GM19240 (cell line): ENCODE measurements at regions not wholly inside any gene's neighbourhood (a gene's known extent, or its start where the extent isn't known, plus 50 kb on each side); places are given as distances from the start of the nearest gene placed in this dataset.

Experiments
- DNase-seq: peaks from one replicate; pipeline ENCODE4 v3.0.0; 2011; ENCODE audit warnings: low spot score; ENCODE audit not compliant: insufficient read length

DNA sequence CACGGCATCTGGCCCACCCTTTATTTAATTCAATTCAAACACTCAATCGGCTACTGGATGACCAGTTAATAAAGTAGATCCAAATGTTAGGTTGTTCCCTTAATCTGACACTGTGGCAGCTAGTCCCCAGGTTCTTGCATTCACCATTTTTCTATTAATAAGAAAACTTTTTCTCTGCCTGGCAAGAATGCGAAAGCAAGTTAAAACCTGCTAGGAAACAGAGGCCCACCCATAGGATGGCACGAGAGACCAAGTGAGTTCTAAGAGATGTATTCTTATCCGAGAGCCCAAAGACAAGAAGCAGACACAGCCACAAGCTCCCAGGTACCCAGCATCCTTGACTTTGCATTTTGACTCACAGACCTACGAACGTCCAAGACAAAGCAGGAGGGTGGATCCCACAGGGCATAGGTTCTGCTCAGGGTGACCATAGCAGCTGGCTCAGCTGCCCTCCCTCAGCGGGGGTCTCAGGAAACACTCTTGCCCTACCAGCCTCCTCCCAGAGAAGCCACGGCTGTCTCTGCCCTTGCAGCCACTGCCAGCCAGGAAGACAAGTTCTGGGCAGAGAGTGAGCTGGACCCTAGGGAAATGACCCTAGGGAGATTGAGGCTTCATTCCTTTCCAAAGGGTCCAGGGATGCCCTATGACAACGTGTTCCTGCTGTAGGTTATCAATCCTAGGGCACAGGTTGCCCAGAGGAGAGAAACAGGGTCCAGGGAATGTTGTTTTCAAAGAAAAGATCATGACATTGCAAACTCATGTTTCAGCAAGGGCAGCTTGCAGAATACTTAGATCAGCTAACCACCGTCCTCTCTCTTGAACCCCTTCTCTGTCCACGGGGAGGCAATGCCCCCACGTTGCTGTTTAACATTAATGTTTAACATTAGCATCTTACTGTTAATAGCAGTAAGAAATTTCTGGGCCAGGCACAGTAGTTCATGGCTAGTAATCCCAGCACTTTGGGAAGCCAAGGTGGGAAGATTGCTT lies 147.2 kb upstream of the ZNF507 start:
- no peak for DNase-seq

DNA sequence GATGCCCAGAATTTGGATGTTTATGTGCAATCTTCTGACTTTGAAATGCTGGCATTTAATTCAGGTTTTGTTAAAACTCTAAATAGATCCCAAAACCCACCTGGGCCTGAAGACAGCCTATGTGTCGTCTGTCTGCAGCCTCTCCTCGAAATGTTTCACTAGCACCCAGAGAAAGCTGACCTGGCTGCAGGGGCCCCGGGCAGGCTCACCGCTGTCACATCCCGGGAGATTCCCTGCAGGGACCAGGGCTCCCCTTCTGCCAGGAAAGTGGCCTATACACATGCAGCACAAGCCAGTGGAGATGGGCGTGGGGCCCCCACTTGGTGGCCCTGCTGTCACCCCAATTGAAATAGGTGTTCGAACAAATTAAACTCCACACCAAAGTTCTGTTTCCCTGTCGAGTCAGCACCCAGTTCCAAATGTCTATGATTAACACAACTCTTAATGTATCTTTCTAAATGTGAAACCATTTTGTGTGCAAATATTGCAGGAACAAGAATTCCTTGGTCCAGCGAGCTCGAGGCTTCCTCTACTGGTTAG lies 145.8 kb upstream of the ZNF507 start:
- DNase-seq, result no peak

DNA sequence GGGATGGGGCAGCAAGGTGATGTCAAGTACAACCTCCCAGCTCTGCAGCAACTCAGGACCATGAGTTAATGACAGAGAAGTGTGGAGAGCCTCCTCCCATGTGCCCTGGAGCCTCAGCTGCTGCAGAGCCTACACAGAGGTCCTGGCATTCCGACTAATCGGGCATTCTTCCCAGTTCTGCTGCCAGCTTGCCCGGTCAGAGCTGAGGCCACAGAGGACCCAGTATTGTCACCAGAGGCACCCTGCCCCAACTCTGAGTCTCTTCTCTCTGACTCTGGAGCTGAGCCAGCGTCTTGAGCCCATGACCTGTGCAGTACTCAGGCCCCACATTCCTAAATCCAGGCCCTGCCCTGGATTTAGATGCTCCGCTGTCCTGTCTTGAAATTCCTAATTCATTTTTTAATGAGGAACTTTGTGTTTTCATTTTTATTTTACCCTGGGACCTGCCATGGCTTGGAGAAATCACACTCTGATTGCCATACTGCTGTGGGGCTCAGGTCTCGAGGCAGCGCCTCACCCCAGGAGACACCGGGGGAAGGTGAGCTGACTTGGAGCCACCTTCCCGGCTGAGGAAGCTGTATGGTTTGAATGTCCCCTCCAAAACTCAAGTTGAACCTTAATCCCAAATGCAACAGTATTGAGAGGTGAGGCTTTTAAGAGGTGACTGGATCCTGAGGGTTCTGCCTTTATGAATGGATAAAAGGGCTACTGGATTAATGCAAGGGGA lies 144.9 kb upstream of the ZNF507 start:
- DNase-seq, result no peak

DNA sequence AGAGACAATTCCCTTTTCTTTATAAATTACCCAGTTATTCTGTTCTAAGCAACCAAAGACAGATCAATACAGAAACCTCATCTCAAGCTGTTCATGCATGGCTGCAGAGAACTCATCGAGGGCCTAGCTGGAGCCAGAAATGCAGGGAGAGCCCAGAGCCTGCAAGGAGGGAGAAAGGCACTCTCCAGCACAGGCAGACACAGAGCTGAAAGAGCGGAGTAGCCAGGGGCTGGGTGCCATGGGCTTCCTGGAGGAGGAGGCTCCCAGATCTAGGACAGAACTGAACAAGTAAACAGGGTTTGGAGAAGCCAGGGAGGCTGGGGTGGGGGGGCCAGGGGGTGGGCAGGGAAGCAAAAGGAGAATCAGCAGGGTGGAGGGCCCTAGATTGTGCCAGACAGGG lies 144.2 kb upstream of the ZNF507 start:
- no peak for DNase-seq

DNA sequence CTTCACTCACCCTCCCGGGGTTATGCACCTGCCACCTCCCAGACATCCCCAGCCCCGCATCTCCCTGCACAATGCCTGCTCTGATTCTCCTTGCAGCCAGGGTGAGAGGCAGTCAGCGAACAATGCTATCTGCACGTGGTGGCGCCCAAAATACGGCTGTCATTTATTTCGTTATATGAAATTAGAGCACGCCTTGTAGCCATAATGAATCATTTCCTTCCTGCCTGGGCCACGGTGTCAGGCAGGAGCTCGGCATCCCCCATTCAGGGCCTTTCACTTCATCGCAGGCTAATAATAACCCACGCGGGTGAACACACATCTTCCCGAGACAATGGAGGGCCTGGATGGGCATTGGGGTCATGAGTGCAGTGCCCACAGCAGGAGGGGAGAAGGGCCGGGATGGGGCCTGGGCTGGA lies 143.8 kb upstream of the ZNF507 start:
- no peak for DNase-seq

DNA sequence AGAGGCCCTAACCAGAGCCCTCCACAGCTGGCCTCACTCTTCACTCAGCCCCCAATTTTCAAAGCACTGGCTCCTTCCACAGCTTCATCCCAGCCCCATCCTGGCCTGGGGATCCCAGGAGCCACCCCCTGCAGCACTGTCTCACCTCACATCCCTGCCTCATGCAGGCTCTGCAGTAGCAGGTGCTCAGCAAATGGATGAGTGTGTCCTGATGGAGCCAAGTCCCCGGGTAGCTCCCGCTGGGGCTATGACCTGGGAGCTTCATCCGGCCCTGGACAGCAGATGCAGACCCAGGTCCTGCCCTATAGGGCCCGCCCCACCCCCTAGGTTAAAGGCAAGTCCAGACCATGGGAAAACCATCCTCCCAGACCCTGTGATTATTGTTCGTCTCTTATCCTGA lies 143.2 kb upstream of the ZNF507 start:
- DNase-seq, result no peak

DNA sequence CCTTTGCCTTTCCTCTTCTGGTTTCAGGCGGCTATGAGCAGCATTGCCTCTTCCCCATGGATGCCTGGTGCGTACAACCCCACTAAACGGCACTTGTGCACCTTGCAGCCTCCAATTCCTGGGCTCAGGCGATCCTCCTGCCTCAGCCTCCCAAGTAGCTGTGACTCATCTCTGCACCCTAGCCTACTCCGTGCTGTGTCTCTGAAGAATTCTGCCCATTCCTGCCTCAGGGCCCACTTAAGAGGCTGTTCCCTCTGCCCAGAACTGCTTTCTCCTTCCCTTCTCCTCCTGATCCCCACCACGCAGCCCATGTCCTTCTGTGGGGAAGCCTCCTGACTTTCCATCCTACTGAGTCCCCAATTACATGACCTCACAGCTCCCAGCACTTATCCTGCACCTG lies 142.2 kb upstream of the ZNF507 start:
- no peak for DNase-seq

DNA sequence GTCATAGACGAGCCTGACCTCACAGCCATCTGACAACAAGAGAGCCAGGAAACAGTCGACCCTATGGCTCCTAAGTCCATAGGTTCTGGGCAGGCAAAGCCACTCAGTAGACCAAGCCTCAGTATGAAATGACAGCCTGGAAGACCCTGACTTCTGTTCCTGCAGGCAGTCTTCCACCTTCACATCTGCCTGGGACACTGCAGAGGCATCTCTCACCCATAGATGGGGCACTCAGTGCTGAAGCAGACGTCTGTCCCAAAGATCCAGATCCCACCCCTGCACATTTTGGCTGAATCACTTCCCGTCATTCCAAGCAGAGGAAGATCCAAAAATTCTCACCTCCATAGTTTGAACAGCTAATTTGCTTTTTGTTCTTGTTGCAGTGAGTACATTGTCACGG lies 139.3 kb upstream of the ZNF507 start:
- DNase-seq, result no peak

DNA sequence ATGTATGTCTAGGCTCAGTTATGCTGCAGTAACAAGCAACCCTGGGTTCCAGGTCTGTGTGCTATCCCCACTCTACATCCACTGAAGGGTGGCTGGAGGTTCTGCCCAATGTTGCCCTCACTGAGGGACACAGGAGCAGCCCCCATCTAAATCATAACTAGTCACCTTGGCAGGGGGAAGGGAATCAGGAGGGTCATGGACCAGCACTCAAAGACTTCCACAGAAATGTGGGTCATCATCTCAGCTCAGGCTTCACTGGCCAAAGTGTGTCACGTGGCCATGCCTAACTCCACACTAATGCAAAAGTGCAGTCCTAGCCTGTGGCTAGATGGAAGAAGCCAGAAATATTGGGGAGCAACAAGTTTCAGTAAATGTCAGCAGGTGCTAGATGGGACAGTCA lies 137.3 kb upstream of the ZNF507 start:
- DNase-seq, result no peak

DNA sequence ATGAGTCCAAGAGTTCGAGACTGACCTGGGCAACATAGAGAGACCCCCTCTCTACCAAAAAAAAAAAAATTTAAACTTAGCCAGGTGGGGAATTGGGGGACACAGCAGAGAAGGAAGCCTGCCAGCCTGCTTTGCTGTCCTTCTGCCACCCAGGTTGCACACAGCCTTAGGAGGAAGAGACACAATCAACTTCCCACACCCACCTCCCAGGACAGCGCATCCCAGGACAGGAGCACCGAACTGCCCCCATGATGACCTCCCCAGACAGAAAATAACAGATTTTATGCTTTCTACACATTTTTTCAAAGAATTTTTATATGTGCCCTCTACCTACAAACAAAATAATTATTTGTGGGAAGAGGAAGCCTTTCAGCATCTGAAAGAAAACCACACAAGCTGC lies 126.0 kb upstream of the ZNF507 start:
- DNase-seq, result no peak

DNA sequence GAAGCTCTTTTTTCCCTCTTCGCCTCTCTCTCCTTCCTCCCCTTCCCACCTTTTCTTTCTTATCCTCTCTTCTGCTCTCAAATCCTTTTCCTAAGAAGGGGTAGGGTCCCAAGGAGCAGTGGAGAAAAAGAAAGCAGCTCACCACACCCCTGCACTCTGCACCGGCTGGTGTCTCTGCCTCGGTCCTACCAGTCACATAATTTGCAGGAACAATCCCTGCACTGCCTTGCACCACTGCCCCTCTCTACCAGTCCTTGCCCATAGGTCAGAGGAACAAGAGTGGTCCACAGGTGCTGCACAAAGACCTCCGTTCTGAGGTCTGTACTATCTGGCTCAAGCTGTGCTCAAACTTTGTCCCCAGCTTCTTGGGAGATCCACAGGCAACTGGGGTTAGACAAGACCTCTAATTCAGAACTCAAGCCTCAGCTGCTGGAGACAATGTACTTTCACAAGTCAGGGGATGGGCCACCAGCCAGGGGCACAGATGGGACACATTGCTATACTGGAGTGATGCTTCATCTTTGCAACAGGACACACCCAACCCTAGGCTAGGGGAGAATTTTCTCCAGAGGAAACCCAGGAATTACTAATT lies 125.4 kb upstream of the ZNF507 start:
- no peak for DNase-seq

DNA sequence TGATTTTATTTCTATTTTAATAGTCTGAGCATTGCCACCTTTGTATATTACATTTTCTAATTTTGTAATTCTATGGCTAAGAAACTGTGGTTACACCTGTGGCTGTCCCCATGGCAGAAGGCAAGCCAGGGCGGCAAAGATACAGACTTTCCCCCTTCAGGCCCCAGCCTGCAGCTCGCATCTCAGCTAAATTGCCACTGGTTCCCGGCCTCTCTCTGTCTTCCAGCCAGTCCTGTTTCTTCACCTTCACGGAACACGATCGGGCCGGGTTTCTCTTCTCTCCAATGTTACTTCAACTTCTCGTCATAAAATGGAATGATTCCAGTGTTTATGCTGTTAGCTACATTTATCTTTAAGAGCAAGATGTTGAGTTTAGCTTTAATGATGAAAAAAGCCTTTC lies 124.5 kb upstream of the ZNF507 start:
- DNase-seq, result no peak

DNA sequence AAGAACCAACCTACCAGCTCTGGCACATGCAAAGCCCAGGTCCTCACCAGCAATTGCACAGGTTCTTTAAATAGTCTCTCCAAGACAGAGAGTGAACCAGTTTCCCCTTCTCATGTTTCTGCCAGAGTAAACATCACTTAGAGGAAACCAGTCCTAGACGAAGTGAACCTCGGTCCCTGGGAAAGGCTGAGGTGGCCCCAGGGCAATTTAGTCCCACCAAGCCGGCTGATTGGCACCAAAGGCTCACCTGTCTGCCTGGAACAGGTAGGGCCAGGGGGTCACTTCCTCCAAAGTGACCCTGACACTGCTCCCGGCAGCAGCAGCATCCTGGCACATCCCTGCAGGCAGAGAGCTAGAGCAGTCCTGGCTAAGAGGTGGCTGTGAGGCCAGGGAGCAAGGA lies 122.9 kb upstream of the ZNF507 start:
- DNase-seq, result no peak

DNA sequence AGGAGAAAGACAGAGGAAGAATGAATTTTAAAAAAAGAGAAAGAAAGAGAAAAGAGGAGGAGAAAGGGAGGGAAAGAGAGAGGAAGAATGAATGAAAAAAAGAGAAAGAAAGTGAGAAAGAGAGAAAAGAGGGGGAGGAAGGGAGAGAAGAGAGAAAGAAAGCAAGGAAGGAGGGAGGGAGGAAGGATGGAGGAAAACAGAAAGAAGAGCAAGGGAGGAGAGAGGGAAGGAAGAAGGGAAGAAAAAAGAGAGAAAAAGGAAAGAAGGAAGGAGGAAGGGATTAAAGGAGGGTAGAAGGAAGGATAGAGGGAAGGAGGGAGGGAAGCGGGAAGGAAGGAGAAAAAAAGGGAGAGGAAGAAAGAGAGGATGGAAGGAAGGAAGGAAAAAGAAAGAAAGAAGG lies 122.3 kb upstream of the ZNF507 start:
- DNase-seq, result no peak

DNA sequence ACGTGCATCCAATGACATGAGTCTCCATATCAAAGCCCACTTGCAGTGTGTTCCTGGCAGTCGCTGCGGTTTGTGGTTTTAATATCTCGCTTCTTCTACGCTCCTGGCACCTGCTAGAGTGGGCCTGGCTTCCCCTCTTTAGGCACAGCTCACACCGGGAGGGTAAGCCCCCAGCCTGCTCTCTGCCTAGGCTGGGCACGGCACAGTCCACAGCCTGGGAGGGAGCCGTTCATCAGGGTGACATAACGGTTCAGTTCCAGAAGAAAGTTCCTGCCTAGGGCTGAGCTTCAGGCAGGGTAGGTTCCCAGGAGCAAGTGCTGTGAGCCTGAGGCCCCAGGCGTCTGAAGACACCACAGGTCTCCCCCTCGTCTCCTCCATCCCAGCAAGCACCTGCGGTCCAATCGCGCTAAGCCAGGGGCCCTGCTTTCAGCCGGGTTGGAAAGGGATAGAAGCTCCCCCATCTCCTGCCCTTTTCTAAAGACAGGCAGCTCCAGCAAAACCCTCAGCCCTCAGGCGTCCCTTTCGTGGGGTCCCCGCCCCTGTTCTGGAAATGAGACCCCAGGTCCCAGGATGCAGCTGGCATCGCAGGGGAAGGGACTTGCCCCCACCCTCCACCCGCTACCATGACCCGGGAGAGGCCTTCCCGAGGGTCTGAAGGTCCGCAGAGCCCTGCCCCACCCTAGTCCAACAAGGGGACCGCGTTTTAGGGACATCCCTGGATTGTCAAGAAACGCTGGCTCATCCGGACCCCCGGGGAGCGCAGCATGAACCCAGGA lies 121.6 kb upstream of the ZNF507 start:
- DNase-seq, result no peak

DNA sequence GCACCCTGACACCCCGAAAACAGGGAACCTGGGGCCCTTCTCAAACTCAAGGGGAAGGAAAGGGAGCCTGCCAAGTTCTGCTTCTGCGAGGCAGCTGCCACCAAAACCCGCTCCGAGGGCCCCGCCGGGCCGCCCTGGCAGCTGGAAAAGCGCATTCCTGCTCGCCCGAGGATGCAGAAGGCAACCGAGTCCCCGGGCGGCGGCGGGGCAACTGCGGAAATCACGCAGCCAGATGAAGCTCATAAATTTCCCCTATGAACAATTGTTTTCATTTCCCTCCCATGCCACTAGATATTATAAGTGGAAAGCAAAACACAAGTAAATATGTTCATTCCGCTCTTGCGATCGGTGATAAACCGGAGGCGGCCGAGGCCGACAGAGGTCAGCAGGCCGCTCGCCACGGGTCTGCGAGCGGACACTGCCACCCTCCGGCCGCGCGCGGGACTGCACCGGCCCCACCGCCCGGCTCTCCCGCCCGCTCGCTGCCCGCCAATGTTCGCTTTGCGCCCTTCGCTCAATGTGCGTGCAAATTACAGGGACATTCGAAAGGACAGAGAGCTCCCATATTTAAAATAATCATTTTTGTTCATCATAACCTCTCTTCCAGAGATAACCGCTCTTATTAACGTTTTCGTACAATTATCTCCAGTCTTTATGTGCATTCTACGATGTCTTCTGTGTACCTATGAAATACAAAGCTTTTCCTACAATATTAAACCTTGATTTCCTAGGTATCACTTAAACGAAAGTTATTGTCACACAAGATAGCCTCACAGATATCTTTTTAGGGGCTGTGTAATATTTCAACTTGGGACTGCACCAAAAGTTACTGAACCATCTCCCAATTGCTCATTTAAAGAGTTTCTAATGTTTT lies 120.8 kb upstream of the ZNF507 start:
- DNase-seq, result peak; percentile 59

DNA sequence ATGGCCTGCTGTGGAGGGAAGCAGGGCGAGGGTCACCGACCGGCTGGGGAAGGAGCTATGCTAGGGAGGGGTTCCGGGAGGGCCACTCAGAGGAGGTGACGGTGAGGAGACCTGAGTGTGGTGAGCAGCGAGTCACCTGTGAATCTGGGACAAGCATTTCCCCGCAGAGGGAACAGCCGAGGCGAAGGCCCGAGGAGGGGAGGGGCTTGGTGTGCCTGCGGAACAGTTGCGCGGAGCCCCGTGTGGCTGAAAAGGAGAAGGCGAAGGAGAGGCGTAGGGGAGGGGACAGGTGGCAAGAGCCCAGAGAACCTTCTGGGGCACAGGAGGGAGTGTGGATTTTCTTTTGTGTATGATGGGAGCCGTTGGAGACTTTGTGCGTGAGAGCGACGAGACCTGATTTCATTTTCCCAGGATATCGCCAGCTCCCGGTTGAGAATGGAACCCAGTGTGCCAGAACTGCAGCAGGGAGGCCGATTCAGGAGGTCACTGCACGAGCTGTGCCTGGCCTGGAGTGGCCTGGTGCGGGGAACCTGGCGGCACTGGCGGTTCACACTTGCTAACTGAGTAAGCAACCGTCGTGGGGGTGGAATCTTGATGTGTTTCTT lies 117.7 kb upstream of the ZNF507 start:
- no peak for DNase-seq

DNA sequence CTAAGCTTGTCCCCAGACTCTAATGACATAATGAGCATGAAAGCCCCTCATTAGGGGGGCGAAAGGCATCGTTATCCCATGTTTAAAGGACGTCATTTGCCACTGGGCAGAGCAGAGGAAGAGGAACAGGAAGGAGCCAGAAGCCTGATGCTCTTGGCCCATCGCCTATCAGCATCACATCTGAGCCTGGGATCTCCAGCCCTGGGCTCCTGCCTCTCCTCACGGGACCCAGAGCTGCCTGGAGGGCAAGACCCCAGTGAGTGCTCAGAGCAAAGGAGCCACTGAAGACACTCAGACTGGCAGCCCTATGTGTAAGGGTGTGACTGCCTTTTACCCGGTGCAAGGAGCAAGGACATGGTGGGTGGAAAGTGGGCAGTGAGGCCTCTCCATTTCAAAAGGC lies 115.0 kb upstream of the ZNF507 start:
- no peak for DNase-seq

DNA sequence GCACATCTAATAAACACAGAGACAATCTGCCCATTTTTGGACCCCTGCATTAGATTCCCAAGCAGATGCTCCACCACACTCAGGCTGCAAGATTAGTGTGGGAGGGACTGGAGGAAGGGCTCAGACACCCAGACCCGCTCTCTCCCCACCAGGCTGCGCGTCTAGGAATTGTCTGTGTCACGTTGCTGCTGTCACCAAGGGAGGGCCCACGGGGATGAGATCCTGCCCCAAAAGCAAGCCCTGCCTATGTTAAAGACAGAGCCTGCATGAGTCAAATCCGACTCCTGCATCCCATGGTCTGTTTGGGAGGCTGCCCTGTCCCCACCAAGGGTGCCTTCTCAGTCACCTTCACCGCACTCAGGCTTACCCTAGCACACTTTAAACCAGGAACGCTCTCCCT lies 114.4 kb upstream of the ZNF507 start:
- DNase-seq, result no peak

DNA sequence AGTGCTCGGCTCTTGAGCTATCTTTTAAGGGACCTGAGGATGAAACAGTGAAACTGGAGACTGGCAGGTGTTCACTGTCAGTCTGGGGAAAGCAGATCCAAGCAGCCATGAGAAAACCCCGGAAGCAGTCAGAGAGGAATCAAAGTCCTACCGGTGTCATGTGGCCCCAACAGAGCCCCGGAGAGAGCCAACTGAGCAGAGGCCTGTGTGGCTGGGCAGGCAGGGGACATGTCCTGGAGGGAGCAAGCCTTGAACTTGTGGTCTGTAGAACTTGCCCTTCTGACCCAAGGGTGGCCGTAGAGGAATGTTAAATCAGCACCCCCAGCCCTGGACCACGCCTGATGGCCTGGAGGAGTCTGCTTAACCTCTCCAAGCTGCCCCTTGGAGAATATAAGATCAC lies 113.7 kb upstream of the ZNF507 start:
- no peak for DNase-seq
